HFF-Myc (cell line): ENCODE measurements at regions not wholly inside any gene's neighbourhood (a gene's known extent, or its start where the extent isn't known, plus 50 kb on each side); places are given as distances from the start of the nearest gene placed in this dataset.

Source experiments
- DNase-seq: peaks from one replicate; pipeline ENCODE4 v3.0.0-alpha.2; 2011; ENCODE audit warnings: low read depth; ENCODE audit errors: extremely low read depth
- H3K4me3 ChIP-seq: replicated peaks from 2 replicates; pipeline ENCODE4 v1.5.1; 2011; ENCODE audit warnings: low read depth, mild to moderate bottlenecking, control low read depth, low read length
- TF ChIP-seq, protein P1 (sequence below): IDR thresholded peaks from 2 replicates; pipeline ENCODE4 v1.5.1; 2012; ENCODE audit warnings: mild to moderate bottlenecking, low read depth, low read length, control low read depth; ENCODE audit errors: missing control alignments

DNA sequence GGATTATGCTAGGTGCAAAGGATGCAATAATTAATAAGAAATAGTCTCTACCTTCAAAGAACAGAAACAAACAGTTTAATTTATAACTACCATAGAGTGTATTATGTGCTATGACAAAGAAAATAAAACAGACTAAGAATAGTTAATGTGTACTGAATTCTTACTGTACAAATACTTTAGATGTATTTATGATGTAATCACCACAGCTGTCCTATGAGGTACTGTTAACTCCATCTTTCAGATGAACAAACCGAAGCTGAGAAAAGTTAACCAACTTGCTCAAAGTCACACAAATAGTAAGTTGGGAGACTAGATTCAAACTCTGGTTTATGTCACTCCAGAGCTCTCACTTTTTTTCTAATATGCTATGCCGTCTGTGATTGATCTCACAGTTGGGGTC is 77.0 kb upstream of the FGGY start:
- no peak for DNase-seq
- TF ChIP-seq, protein P1, sequence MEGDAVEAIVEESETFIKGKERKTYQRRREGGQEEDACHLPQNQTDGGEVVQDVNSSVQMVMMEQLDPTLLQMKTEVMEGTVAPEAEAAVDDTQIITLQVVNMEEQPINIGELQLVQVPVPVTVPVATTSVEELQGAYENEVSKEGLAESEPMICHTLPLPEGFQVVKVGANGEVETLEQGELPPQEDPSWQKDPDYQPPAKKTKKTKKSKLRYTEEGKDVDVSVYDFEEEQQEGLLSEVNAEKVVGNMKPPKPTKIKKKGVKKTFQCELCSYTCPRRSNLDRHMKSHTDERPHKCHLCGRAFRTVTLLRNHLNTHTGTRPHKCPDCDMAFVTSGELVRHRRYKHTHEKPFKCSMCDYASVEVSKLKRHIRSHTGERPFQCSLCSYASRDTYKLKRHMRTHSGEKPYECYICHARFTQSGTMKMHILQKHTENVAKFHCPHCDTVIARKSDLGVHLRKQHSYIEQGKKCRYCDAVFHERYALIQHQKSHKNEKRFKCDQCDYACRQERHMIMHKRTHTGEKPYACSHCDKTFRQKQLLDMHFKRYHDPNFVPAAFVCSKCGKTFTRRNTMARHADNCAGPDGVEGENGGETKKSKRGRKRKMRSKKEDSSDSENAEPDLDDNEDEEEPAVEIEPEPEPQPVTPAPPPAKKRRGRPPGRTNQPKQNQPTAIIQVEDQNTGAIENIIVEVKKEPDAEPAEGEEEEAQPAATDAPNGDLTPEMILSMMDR: no peak
- no peak overlapping the region for H3K4me3 ChIP-seq

DNA sequence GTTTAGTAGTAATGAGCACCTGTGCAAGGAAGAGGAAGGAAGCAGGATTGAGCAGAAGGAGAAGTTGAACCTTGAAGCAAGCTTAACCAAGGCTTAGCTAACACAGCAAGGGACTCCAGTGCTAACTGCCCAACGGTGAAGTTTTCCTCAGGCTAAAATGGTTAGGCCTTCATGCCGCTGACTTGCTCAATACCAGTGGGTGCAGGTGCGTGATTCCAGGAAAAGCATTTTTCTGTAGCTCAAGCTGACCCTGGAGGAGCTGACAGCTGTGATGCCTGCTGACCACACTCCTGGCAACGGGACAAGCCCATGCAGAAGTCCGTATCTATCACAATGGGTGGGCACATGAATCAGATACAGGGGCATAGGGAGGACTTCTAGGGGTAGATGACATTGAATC is 76.5 kb upstream of the FGGY start:
- H3K4me3 ChIP-seq: no peak overlapping the region
- no peak for DNase-seq
- TF ChIP-seq, protein P1: no peak

DNA sequence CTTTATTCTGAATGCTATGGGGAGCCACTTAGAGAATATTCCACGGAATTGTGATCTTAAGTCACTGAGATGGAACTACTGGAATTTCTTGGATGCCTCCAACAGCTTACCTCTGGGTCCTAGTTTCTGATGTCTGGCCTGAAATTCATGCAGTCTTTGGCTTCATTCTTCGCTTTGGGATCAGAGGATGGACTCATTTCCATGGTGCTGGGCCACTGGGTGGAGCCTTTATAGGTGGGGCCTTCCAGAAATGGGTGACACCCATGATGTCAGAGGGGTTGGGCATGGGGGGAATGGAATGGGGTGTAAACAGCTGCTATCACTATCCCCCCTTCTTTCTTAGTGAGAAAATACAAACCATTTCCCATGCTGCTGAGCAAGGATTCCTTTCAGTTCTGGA is 73.7 kb upstream of the FGGY start:
- TF ChIP-seq, protein P1: no peak
- no peak overlapping the region for H3K4me3 ChIP-seq
- no peak for DNase-seq

DNA sequence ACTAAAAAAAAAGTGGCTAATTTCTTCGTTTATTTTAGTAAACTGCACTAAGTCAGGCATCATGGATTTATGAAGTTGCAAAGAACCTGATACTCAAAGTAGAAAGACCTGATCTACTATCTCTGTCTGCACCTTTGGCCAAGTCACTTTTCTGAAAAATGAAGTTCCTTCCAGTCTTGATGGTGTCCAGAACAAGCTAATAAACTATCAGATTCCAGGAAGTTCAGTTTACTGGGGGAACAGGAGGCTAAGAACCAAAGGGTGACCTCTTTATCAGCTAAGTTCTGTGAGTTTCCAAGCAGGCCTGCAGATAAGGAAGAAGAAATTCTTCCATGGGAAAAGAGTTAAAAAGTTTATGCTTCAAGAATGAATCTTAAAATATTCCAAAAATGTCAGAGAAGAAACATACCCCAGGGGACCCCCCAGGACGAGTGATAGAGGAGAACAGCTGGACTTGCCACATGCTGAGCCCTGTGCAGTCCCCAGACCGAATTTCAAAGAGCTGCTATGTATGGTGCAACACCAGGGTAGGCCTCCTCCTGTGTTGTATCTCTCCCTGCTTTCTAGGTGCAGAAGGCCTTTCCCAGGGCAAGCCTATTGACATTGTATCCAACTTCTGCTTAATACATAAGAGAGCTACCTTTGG is 72.8 kb upstream of the FGGY start:
- H3K4me3 ChIP-seq: no peak overlapping the region
- TF ChIP-seq, protein P1: no peak
- DNase-seq: no peak

DNA sequence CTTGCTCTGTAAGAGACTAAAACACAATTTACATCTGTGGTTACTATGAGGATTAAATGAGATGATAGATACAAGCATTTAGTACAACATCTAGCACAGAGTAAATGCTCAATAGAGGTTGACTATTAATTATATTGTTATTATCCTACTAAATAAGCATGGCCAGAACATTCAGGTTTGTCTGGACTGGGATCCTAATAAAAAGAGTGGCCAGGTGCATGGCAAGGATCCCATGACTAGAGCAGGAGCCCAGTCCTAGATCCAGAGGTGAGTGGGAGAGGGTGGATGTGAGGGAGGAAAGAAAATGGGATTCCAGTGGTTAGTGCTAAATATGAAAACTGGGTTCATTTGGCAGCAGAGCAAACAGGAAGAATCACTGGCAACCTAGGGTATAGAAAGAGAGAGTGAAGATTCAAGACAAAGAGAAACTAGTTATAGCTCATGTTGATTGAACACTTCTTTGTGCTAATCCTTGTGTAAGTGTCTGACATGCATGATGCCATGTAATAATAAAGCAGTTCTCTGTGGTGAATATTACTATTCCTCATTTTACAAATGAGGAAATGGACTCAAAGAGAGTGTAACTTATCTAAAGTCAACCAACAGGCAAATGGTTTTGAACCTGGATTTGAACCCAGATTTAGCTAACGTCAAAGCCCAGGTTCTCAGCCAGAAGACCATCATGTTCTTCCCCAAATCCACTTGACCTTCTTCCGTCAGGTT is 71.1 kb upstream of the FGGY start:
- H3K4me3 ChIP-seq: no peak overlapping the region
- DNase-seq: no peak
- TF ChIP-seq, protein P1: no peak

DNA sequence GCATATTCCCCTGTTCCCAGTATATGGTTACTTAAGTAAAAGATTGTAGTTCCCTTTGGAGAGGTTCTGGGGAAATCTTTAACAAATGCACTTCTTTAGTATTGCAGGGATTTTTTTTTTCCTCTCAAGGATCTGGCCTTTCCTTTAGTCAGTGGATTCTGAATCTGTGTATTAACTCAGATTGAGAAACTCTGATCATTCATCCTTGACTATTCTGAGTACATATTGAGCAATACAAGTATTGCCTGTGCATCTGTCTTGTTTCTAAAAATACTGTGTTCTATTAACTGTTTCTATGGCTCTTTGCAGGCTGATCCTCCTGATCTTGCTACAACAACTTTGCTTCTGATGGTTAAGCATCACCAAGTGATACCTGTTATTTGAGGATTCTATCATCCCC is 67.8 kb upstream of the FGGY start:
- DNase-seq: no peak
- TF ChIP-seq, protein P1: no peak
- no peak overlapping the region for H3K4me3 ChIP-seq

DNA sequence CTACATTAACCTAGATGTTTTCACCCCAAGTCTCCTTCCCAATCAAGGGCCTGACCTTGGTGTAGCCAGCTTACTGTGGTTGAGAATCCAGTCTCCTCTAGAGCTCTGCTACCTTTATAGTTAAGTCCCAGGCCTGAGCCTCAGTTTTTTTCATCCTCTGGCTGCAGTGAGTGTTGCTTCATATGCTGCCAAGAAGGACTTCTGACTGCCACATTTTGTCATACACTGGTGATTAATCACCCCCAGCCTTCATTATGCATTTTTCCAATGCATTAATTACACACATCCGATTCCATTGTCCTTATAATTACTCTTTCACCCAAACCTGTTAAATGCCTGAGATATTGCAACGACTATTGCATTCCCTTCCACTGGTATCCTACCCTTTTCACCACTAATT is 66.3 kb upstream of the FGGY start:
- DNase-seq: no peak
- H3K4me3 ChIP-seq: no peak overlapping the region
- TF ChIP-seq, protein P1: no peak
